GM21717 (cell line): ENCODE measurements at regions not wholly inside any gene's neighbourhood (a gene's known extent, or its start where the extent isn't known, plus 50 kb on each side); places are given as distances from the start of the nearest gene placed in this dataset.

ENCODE experiments used
- ATAC-seq: cut with Tn5 transposase; IDR thresholded peaks from one replicate; pipeline ENCODE4 v1.9.1; 2021; ENCODE audit warnings: mild to moderate bottlenecking, moderate library complexity; ENCODE audit not compliant: unreplicated experiment

DNA sequence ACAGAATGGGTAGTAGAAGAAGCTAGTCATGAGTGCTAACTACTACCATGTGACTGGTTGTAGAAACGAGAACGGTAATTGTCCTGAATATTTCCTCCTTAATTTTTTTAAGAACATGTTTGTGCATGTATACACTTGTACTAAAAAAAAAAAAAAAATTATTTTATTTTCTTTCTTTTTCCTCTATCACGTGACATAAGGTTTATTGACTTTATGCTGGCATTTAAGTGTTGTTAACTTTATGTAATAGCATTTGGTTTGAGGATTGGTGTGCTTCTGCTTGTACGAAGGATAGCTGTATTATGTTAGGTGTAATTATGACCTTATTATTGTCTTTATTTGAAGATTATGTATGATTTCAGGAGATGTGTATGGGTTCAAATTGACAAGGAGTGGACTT is 349.1 kb upstream of the PTPRD start:
- ATAC-seq, result no peak

DNA sequence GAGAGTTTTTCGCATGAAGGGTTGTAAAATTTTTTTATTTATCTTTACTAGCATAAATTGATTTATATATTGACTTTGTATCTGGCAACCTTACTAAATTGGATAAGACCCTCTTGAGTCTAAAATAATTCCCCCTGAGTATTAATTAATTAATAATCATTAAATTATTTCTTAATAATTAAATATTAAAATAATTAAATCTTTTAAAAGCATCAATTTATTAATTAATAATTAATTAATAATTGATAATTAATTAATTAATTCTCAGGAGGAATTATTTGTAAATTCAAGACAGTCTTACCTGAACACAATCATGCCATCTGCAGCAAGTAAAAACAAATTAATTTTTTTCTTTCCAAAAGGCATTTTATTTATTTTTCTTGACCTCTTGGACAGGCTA is 370.4 kb upstream of the PTPRD start:
- ATAC-seq, result no peak

DNA sequence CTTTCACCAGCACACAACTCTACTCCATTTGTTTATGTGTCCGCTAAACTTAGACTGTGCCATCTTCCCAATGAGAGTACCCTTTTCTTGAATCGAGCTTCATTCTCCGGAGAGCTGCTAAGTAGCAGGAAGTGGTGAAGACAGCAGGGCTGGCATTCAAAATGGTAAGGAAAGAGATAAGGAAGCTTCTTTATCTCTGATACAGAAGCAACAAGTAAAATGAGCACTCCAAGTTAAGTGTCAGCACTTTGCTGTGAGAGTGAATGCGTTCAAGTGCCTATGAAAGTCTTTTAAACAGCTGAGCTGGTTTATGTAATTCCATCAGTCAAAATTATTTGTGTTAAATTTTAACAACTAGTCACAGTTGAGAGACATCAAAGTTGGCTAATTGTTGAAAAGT is 386.8 kb upstream of the PTPRD start:
- ATAC-seq, result no peak

DNA sequence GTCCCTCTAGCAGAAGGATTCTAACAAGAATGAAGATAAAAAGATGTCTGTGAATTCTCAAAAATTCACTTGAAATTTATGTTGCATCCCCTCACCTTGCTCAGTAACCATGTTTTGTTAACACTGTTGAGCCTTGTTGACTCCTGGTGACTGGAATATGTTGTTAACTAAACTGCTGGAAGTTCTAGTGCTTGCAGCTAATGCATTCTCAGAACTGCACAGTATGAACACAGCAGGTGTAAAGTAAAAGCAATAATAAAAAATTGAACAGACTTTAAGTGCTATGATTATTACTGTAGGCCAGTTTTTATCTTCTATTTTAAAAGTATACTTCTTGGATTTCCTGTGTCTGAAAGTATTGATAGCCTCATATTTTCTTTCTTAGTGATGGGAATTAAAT is 388.7 kb upstream of the PTPRD start:
- ATAC-seq, result no peak

DNA sequence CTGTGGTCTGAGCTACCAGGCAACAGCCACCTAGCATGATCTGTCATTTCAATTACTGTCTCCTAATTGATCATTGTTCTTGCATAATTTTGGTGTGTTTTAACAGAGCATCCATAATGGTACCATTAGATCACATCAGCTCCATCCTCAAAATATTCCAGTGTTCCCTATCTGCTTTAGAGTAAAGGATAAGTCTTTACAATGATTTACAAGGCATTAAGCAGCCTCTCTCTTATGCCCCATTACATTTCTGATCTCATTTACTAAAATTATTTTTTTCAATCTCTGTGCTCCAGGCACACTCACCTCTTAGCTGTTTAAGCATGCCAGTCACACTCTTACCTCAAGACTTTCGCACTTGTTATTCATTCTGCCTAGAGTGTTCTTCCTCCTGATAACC is 389.9 kb upstream of the PTPRD start:
- ATAC-seq, result no peak

DNA sequence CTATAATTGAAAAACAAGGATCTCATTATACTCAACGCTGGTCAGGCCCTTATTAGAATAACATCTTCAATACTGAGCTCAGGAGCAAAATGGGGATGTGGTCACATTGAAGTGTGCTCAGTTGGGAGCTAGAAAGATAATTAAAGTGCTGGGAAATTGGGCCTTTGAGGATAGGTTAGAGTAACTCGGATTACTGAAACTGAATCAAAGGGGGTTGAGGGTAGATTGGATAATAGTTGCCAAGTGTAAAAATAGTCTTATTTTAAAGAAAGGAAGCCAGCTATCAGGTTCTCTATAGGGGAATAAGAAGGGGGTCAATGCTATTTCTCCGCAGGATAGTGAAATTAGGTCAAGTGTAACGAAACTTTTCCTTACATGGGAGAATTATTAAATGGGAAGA is 391.0 kb upstream of the PTPRD start:
- ATAC-seq, result no peak

DNA sequence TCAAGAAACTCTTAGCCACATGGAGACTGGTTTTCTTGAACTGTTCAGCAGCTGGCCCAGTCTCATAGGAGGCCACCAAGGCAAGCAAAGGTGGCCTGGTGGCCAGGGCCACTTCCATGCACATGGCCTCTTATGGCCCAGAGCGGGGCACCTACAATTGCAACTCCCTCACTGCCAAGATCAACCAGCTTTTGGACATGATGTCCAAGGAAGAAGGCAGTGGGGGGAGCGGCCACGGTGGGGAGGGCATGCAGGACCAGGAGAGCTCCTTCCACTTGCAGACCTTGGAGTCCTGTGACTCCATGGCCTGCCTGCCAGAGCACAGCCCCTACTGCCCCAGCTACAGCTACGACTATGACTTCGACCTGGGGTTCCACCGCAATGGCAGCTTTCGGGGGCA is 398.9 kb upstream of the PTPRD start:
- ATAC-seq, result no peak

DNA sequence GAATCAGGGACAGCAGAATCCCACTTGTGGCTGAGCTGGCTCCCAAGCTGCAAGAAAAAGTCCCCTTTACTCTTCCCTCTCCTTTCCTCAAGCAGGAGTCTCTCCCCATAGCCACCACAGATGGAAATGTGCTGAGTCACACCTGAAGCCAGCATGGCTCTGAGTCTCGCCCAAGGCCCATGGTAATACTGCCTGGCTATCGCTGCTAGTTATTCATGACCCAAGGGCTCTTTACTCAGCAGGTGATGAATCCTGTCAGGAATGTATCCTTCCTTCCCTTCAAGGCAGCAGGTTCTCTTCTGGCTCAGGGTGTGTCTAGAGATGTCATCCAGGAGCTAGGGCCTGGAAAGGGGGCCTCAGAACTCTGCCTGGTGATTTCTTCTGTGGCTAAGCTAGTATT is 403.3 kb upstream of the PTPRD start:
- ATAC-seq, result no peak

DNA sequence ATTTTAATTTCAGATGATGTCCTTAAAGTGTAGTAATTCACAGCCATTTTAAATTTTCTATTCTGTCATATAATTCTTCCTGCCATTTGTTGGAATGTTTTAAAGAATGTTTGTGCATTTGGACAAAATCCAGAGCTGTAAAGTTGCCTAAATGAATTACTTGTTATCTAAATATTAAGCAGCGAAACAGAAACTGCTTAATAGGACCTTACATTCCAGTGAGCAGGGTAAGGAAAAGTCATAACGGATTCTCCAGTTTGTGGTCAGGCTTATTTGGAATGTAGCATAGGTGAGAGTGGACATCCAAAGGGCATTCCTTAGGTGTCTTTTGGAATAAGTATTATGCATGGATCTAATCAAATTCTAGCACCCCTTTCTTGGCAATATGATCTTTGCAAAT is 410.4 kb upstream of the PTPRD start:
- no peak for ATAC-seq

DNA sequence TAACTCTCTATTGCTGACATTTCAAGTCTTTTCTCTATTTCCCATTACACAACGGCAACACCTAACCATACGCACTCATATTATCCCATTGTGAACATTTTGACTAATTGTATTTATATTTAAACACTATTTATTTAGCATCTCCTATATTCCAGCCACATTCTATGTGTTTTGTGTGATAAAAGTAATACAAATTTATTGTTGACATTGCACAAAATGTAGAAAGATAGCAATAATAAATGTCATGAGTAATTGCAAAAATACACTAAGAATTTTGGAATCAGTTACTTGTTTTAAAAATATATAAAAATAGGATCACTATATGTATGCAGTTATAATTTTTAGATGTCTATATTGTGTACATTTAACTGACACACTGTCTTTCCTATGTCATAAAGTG is 413.0 kb upstream of the PTPRD start:
- ATAC-seq, result no peak

DNA sequence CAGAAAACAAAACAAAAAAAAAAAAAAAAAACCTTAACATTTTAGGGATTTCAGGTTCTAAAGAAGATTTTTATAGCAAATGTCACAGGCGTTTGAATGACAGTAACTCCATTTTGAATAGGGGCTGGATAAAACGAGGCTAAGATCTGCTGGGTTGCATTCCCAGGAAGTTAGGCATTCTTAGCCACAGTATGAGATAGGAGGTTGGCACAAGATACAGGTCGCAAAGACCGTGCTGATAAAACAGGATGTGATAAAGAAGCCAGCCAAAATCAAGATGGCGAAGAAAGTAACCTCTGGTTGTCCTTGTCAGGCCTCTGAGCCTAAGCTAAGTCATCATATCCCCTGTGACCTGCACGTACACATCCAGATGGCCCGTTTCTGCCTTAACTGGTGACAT is 425.6 kb upstream of the PTPRD start:
- ATAC-seq, result no peak

DNA sequence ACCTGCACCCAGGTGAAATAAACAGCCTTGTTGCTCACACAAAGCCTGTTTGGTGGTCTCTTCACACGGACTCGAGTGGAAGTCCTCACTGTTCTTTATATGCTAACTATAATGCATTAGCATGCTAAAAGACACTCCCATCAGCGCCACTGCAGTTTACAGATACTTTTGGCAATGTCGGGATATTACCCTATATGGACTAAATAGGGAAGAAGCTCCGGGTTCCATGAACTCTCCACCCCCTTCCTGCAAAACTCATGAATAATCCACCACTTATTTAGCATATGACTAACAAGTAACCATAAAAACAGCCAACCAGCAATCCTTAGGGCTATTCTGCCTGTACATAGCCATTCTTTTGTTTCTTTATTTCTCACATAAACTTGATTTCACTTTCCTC is 426.2 kb upstream of the PTPRD start:
- ATAC-seq, result no peak

DNA sequence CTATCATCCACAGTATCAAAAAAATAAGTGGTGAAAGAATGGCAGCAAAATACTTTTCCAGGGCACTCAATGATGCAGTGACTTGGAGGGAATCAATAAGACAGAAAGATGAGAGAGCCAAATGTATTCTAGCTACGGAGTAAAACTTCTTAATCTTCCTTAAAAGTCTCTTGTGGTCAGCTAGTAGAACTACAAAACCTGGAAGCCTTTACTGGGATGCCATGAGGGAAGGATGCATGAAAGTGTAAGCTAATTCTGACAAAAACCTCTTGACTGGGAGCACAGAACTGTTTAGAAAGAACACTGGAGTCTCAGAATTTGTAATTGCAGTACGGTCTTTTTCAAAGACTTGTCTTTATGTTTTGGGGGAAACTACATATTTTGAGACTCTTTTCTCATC is 432.8 kb upstream of the PTPRD start:
- no peak for ATAC-seq

DNA sequence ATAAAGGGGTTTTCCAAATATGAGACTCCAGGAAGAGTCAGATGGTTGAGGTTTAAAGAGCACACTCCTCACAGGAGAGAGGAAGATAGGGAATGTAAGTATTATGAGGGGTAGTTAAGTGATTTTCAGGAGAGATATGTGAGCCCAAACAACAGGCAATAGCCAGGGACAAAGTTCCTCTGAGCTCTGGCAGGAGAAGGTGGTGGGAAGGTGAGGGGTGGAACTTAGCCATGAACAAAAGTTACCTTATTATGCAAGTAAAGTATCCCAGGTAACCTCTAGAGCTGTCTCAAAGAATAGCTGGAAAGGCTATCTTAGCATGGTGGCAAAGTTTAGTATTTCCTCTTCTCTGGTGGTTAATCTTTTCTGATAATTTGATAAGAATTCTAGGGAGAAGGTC is 450.5 kb upstream of the PTPRD start:
- no peak for ATAC-seq

DNA sequence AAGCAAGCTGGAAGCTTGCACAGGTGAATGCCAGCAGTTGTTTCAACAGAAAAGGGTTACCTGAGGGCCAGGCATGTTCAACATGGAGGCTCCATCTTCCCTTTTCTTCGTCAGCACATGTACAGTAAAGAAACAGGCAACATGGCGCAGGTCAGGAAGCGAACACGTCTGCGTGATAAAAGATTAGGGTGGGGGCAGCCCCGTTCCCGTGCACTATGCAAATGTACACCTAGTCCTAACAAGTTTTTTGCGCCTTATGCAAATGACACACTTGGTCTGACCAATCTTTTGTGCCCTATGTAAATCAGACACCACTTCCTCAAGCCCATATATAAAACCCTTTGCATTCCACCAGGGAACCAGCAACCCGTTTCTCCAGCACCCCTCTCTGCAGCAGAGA is 452.1 kb upstream of the PTPRD start:
- ATAC-seq, result no peak

DNA sequence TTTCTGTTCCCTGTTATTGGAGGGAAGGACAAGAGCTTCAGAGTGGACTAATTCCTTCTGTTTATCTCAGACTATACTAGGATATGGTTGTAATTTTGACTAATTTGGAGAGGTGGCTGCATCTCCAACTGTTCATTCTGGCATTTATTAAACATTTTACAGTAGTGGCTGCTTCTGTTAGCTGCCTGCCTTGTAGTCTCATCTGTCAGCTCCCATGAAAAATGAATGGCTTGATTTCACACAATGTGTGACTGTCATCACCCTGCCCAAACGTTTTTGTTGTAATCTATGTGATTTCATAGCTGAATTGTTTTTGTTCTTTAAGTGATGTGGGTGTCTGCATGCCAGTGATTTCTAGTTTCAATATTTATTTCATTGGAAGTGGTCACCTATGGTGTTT is 459.4 kb upstream of the PTPRD start:
- ATAC-seq, result no peak

DNA sequence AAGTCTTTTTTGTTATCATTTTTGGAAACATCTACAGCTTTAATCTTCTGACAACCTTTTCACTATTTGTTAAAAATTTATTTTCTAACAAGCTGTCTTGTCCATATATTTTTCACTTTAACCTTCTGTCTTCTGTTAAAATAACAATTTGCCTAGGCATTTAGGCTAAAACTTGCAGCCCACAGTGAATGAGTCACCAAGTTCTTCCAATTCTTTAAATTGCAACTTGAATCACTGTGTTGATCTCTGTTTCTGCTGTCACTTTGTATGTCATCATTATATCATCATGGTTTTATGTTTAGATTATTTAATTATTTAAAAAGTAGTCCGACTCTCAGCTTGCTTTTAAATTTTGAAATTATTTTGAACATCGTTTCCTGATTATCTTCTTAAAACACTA is 473.8 kb upstream of the PTPRD start:
- no peak for ATAC-seq

DNA sequence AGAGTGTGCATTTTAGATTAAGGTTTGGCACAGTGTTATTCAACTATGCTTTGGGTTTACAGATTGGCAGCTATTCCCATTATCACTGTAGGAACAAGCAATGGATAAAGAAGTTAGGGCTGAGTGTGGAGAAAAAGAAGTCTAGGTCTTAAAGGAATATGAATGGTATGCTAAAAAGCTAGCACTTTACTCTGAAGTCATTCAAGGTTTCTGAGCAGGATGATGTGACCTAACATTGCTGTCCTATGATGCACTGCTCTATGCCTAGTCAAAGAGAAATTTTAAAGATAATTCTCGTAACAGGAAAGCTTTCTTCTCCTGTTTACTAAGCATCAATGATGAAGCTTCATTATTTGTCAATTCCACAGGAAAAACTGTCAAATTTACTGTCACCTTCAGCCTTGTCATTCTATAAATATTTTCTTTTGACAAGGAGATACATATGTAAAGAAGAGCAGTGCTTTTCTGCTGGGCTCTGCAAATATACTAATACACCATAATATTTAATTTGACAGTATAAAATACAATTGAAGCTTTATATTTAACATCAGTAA is 476.1 kb upstream of the PTPRD start:
- no peak for ATAC-seq

DNA sequence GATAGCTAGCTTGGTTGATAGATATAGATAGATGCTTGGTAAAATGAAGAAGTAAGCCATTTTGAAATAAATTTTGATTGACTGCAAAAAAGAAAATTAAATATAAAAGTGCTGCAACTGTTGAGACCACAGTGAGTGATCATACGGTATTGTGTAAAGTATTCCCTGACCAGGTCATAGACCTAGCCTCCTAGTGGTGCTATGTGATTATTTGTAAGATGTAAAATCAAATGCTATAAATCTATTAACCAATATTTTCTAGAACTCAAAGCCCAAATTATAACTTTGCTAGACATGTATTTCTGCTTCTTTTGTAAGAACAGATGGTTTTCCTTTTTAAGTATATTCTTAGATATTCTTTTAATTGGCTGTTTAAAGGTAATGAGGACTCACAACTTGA is 480.2 kb upstream of the PTPRD start:
- ATAC-seq, result no peak

DNA sequence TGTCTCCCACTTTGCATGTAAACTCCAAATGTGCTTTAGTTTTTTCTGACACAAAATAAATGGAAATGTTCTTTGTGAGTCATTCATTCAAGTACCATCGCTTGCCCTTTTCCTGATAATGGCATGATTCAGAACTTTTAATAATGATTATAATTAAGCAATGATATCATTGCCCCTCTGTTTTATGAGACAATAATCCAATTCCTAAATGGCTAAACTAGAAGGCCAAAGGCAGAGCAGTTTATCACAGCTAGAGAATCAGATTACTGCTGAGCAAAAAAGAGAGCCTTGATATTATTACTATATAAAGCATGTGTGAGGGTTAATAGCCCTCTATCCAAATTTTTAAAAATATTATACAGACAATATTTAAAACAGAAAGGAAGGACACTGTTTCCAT is 484.2 kb upstream of the PTPRD start:
- no peak for ATAC-seq

DNA sequence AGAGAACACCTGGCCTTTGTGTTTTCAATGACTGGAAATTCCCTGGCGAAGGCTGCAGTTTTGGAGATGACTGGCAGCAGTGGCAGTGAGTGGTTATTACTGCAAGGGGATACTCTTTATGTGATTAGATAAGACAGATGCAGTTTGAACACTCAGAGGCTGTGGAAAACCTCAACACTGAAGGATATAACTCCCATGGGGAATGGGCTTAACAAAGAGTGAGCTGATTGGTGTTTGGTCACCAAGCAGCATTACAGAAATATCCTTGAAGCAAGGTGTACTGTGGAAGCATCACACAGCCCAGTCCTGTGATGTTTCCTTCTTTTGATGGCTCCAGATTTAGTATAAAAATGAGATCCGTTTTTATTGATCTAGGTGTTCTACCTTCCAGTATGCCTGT is 490.7 kb upstream of the PTPRD start:
- no peak for ATAC-seq

DNA sequence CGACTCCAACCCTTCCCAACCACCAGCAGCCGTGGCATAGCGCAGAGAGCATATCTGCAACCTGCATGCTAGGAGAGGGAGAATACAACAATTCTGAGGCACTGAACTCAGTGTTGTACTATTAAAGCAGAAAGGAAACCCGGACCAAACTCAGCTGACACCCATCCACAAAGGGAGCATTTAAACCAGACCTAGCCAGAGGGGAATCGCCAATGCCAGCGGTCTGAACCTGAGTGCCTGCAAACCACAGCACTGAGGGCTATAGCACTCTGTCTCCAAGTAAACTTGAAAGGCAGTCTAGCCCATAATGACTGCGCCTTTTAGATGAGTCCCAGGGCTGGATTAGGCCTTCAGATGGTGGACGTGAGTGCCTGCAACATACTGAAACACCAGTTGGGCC is 494.4 kb upstream of the PTPRD start:
- no peak for ATAC-seq

DNA sequence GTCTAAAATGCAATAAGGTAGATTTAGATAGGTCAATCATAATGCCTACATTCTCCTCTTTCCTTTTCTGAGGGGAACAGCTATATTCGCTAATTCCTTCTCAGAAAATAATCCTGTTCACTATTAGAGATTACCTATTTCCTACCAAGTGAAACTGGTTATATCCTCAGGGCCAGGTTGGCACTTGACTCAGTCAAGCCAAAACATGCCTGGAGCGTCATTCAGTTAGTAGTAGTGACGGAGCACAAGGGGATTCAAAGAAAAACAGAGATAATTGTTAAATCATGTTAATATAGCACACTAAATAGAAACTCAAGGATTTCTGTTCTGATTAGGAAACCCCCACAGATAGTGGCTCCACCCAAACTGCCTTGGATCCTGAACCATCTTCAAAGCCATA is 515.4 kb upstream of the PTPRD start:
- no peak for ATAC-seq

DNA sequence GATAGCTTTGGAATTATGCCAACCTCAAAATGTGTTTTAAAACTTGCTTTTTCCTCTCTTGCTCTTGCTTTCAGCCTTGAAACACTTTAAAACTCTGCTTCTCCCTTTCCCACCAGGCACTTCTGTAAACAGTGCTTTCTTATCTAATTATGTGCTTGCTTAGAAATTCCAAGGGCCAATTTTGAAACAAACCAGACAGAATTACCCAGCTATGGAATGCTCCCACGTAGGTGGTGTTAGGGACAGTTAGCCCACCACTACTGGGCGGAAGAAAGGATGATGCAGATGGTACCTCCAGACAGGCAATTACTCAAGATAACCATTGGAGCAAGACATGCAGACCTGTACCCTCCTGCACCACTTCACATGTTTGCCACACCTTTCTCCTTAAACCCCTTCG is 523.0 kb upstream of the PTPRD start:
- no peak for ATAC-seq
